Hematopoietic multipotent progenitor cell (in vitro differentiated cells): ENCODE measurements at regions not wholly inside any gene's neighbourhood (a gene's known extent, or its start where the extent isn't known, plus 50 kb on each side); places are given as distances from the start of the nearest gene placed in this dataset.

ENCODE experiments used
- DNase-seq, 3 donors: peaks; one replicate each; pipeline ENCODE4 v3.0.0-alpha.2; 2011 to 2015; ENCODE audit warnings: low read depth in 2 of 3, low spot score in 2 of 3

GRCh38 chr7:51645702-51646298, 329.2 kb upstream of the COBL start:
- DNase-seq: no peak

GRCh38 chr7:51645255-51645654, 328.6 kb upstream of the COBL start:
- no peak for DNase-seq

GRCh38 chr7:51644216-51644615, 327.6 kb upstream of the COBL start:
- DNase-seq: no peak

GRCh38 chr7:51640841-51641240, 324.2 kb upstream of the COBL start:
- DNase-seq: no peak

- DNase-seq: no peak
Measured at GRCh38 chr7:51639661-51640334, 323.2 kb upstream of the COBL start.

GRCh38 chr7:51636503-51636902, 319.9 kb upstream of the COBL start:
- no peak for DNase-seq

- DNase-seq: no peak
Measured at GRCh38 chr7:51635775-51636174, 319.2 kb upstream of the COBL start.

GRCh38 chr7:51634538-51634937, 317.9 kb upstream of the COBL start:
- no peak for DNase-seq

GRCh38 chr7:51634025-51634424, 317.4 kb upstream of the COBL start:
- DNase-seq: no peak

- no peak for DNase-seq
Measured at GRCh38 chr7:51633596-51633995, 317.0 kb upstream of the COBL start.

- no peak for DNase-seq
Measured at GRCh38 chr7:51633006-51633405, 316.4 kb upstream of the COBL start.

- DNase-seq: no peak
Measured at GRCh38 chr7:51630933-51631332, 314.3 kb upstream of the COBL start.

GRCh38 chr7:51629206-51629605, 312.6 kb upstream of the COBL start:
- no peak for DNase-seq

GRCh38 chr7:51621956-51622355, 305.3 kb upstream of the COBL start:
- no peak for DNase-seq

- DNase-seq: no peak
Measured at GRCh38 chr7:51620706-51621105, 304.1 kb upstream of the COBL start.

- DNase-seq: no peak
Measured at GRCh38 chr7:51619880-51620279, 303.3 kb upstream of the COBL start.

GRCh38 chr7:51617686-51618085, 301.1 kb upstream of the COBL start:
- DNase-seq: no peak

- DNase-seq: no peak
Measured at GRCh38 chr7:51613911-51614357, 297.3 kb upstream of the COBL start.

GRCh38 chr7:51611937-51612336, 295.3 kb upstream of the COBL start:
- no peak for DNase-seq

GRCh38 chr7:51607447-51607846, 290.8 kb upstream of the COBL start:
- no peak for DNase-seq

- no peak for DNase-seq
Measured at GRCh38 chr7:51606601-51607154, 290.1 kb upstream of the COBL start.

GRCh38 chr7:51602376-51602775, 285.8 kb upstream of the COBL start:
- DNase-seq: no peak
